ENCODE measurements at regions not wholly inside any gene's neighbourhood (a gene's known extent, or its start where the extent isn't known, plus 50 kb on each side); places are given as distances from the start of the nearest gene placed in this dataset.

DNA sequence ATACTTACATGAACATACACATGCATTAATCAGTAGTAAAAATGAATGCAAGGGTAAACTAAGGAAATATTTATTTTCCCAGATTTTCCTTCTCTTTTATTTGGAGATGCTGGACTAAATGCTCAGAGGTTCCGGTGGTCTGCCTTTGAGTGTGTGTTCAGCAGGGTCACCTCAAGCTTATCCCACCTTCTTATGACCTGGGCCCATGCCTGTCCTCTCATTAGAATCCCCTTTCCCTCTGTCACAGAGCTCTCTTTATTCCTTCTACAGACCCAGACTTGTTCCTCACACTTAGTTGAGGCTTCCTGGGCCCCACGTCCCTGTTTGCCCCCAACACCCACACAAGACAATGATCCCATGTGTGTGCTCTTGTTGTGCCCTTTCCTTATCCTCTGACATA lies 61.6 kb upstream of the TOP3B start:
- Histone ChIP-seq H3K36me3 (no peaks in the 10 kb centered on the region), H3K27ac (no peak overlapping the region), H3K4me3 (no peak overlapping the region), H3K9me3 (no peaks in the 10 kb centered on the region), H3K4me1 (no peaks in the 10 kb centered on the region), H3K27me3 (no peaks in the 10 kb centered on the region)
- WGBS (ENCODE audit: insufficient coverage, low coverage, low lambda C conversion rate, missing lambda C conversion rate) = 67% methylated on average over 2 of the region's 2 CpGs
- DNase-seq = no peak
- TF ChIP-seq POLR2A (IDR thresholded peaks at IDR 0.05) = no peak
- TF ChIP-seq, protein P1, sequence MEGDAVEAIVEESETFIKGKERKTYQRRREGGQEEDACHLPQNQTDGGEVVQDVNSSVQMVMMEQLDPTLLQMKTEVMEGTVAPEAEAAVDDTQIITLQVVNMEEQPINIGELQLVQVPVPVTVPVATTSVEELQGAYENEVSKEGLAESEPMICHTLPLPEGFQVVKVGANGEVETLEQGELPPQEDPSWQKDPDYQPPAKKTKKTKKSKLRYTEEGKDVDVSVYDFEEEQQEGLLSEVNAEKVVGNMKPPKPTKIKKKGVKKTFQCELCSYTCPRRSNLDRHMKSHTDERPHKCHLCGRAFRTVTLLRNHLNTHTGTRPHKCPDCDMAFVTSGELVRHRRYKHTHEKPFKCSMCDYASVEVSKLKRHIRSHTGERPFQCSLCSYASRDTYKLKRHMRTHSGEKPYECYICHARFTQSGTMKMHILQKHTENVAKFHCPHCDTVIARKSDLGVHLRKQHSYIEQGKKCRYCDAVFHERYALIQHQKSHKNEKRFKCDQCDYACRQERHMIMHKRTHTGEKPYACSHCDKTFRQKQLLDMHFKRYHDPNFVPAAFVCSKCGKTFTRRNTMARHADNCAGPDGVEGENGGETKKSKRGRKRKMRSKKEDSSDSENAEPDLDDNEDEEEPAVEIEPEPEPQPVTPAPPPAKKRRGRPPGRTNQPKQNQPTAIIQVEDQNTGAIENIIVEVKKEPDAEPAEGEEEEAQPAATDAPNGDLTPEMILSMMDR (IDR thresholded peaks at IDR 0.05) = no peak
- intact Hi-C loops (cut with DNase I) = no loop called here
- ATAC-seq = no peak

- ATAC-seq = peak in 1 of 4 donors; percentile 38
- TF ChIP-seq POLR2A (IDR thresholded peaks at IDR 0.05) = no peak
- TF ChIP-seq, protein P1 (IDR thresholded peaks at IDR 0.05) = no peak
- Histone ChIP-seq H3K4me3 (no peak overlapping the region), H3K27me3 (no peaks in the 10 kb centered on the region), H3K4me1 (no peaks in the 10 kb centered on the region), H3K36me3 (no peaks in the 10 kb centered on the region), H3K27ac (no peak overlapping the region), H3K9me3 (no peaks in the 10 kb centered on the region)
- intact Hi-C loops (cut with DNase I) = no loop called here
- WGBS (ENCODE audit: insufficient coverage, low coverage, low lambda C conversion rate, missing lambda C conversion rate) = 37% methylated on average over 9 of the region's 11 CpGs
- no peak for DNase-seq
Observed at GRCh38 chr22:22043296-22044078, 60.9 kb upstream of the TOP3B start.

DNA sequence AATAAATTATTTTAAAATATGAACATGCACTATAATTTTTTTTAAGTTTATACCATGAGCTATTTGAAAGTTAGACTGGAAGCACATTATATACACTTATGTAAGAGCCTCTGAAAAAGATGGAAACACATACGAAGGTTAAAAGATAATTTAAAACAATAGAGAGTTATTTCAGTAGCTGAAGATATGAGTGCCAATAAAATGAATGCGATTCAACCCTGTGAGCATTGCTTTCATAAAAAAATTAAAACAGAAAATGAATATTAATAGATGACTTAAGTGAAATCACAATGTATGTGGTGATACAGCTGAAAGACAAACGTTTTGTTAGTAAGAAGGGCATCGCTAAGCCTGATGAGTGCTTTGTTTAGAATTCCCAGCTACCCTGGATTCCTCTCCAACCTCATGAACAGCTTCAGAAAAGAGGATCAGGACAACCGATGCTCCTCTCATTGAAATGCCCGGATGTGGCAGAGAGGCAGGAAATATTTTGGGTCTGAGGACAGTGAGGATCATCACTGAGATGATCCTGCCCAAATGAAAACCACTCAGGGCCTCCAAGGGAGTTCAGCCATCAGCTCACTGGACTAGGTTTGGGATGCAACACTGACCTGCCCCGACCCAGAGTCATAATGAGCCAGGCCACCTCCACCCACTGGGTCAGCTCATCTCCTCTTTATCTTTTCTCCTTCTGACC lies 60.2 kb upstream of the TOP3B start:
- H3K27ac ChIP-seq = no peak overlapping the region
- H3K9me3 ChIP-seq = no peaks in the 10 kb centered on the region
- no peak overlapping the region for H3K4me3 ChIP-seq
- intact Hi-C loops (cut with DNase I) = no loop called here
- no peak for TF ChIP-seq POLR2A (IDR thresholded peaks at IDR 0.05)
- TF ChIP-seq, protein P1 (IDR thresholded peaks at IDR 0.05) = no peak
- ATAC-seq (no peak), DNase-seq (no peak)
- no peaks in the 10 kb centered on the region for H3K36me3 ChIP-seq
- 55% methylated on average over 7 of the region's 7 CpGs for WGBS (ENCODE audit: insufficient coverage, low coverage, low lambda C conversion rate, missing lambda C conversion rate)
- no peaks in the 10 kb centered on the region for H3K4me1 ChIP-seq
- H3K27me3 ChIP-seq = no peaks in the 10 kb centered on the region

- intact Hi-C loops (cut with DNase I) = no loop called here
- ATAC-seq (no peak), DNase-seq (no peak)
- no peak for TF ChIP-seq POLR2A (IDR thresholded peaks at IDR 0.05)
- TF ChIP-seq, protein P1 (IDR thresholded peaks at IDR 0.05) = no peak
- no peak overlapping the region for H3K4me3 ChIP-seq
- no peaks in the 10 kb centered on the region for H3K36me3 ChIP-seq
- 46% methylated on average over 1 of the region's 1 CpG for WGBS (ENCODE audit: insufficient coverage, low coverage, low lambda C conversion rate, missing lambda C conversion rate)
- no peaks in the 10 kb centered on the region for H3K27me3 ChIP-seq
- H3K27ac ChIP-seq = no peak overlapping the region
- no peaks in the 10 kb centered on the region for H3K9me3 ChIP-seq
- H3K4me1 ChIP-seq = no peaks in the 10 kb centered on the region
Observed at GRCh38 chr22:22042009-22042408, 59.4 kb upstream of the TOP3B start.

Data from right lobe of liver (tissue), 6 donors.